Retinal pigment epithelial cell (primary cell): ENCODE measurements at regions not wholly inside any gene's neighbourhood (a gene's known extent, or its start where the extent isn't known, plus 50 kb on each side); places are given as distances from the start of the nearest gene placed in this dataset.

Experiments
- DNase-seq: peaks from one replicate; pipeline ENCODE4 v3.0.0-alpha.2; 2010; ENCODE audit warnings: low read depth
- H3K4me3 ChIP-seq: 2 replicates; pipeline ENCODE4 v1.5.1; 2011; ENCODE audit warnings: mild to moderate bottlenecking, low read length, control low read depth, moderate library complexity
- CTCF ChIP-seq: conservative IDR thresholded peaks from 2 replicates; pipeline ENCODE4 v1.5.1; 2011; ENCODE audit warnings: low read depth, low read length, control low read depth, inconsistent platforms

- H3K4me3 ChIP-seq, result no peak overlapping the region
- no peak for DNase-seq
- no peak for TF ChIP-seq CTCF
Measured at GRCh38 chr20:6513599-6513998, 253.9 kb upstream of the BMP2 start.

- TF ChIP-seq CTCF, result no peak
- no peak overlapping the region for H3K4me3 ChIP-seq
- no peak for DNase-seq
Measured at GRCh38 chr20:6509374-6509773, 258.1 kb upstream of the BMP2 start.

- no peak overlapping the region for H3K4me3 ChIP-seq
- DNase-seq, result no peak
- TF ChIP-seq CTCF, result no peak
Measured at GRCh38 chr20:6506906-6507305, 260.6 kb upstream of the BMP2 start.

GRCh38 chr20:6504826-6505225, 262.7 kb upstream of the BMP2 start:
- H3K4me3 ChIP-seq, result no peak overlapping the region
- no peak for TF ChIP-seq CTCF
- DNase-seq, result no peak

- TF ChIP-seq CTCF, result no peak
- no peak overlapping the region for H3K4me3 ChIP-seq
- no peak for DNase-seq
Measured at GRCh38 chr20:6504179-6504578, 263.3 kb upstream of the BMP2 start.

GRCh38 chr20:6502999-6503398, 264.5 kb upstream of the BMP2 start:
- TF ChIP-seq CTCF, result no peak
- no peak for DNase-seq
- no peak overlapping the region for H3K4me3 ChIP-seq

- DNase-seq, result no peak
- H3K4me3 ChIP-seq, result no peak overlapping the region
- no peak for TF ChIP-seq CTCF
Measured at GRCh38 chr20:6502219-6502618, 265.3 kb upstream of the BMP2 start.
